Left renal pelvis (tissue), 4 donors: ENCODE measurements at regions not wholly inside any gene's neighbourhood (a gene's known extent, or its start where the extent isn't known, plus 50 kb on each side); places are given as distances from the start of the nearest gene placed in this dataset.

Experiments used
- DNase-seq, 4 donors: peaks; one replicate each; pipeline ENCODE4 v3.0.0-alpha.2; 2013; ENCODE audit warnings: low read depth in 4 of 4, low spot score in 3 of 4

- no peak for DNase-seq
Observed at GRCh38 chr2:125041846-125042245, 1016.8 kb downstream of the CNTNAP5 start.

GRCh38 chr2:125042727-125043126, 1017.6 kb downstream of the CNTNAP5 start:
- DNase-seq, result no peak

GRCh38 chr2:125070726-125071505, 1045.8 kb downstream of the CNTNAP5 start:
- no peak for DNase-seq

- no peak for DNase-seq
Observed at GRCh38 chr2:125073440-125073839, 1048.4 kb downstream of the CNTNAP5 start.

- no peak for DNase-seq
Observed at GRCh38 chr2:125085904-125086303, 1060.8 kb downstream of the CNTNAP5 start.

GRCh38 chr2:125086313-125087184, 1061.5 kb downstream of the CNTNAP5 start:
- DNase-seq, result no peak

GRCh38 chr2:125092276-125093009, 1067.4 kb downstream of the CNTNAP5 start:
- DNase-seq, result no peak

- no peak for DNase-seq
Observed at GRCh38 chr2:125095826-125096225, 1070.7 kb downstream of the CNTNAP5 start.

GRCh38 chr2:125106710-125107109, 1081.6 kb downstream of the CNTNAP5 start:
- no peak for DNase-seq

GRCh38 chr2:125107446-125107845, 1082.4 kb downstream of the CNTNAP5 start:
- no peak for DNase-seq

GRCh38 chr2:125108251-125108650, 1083.2 kb downstream of the CNTNAP5 start:
- DNase-seq, result no peak

- DNase-seq, result no peak
Observed at GRCh38 chr2:125125902-125126301, 1100.8 kb downstream of the CNTNAP5 start.

GRCh38 chr2:125160947-125161346, 1135.9 kb downstream of the CNTNAP5 start:
- no peak for DNase-seq

- no peak for DNase-seq
Observed at GRCh38 chr2:125167152-125167551, 1142.1 kb downstream of the CNTNAP5 start.

- no peak for DNase-seq
Observed at GRCh38 chr2:125167820-125168219, 1142.7 kb downstream of the CNTNAP5 start.

GRCh38 chr2:125168442-125168841, 1143.4 kb downstream of the CNTNAP5 start:
- no peak for DNase-seq

- no peak for DNase-seq
Observed at GRCh38 chr2:125169022-125169763, 1144.1 kb downstream of the CNTNAP5 start.

GRCh38 chr2:125169764-125170146, 1144.7 kb downstream of the CNTNAP5 start:
- no peak for DNase-seq

GRCh38 chr2:125172181-125172580, 1147.1 kb downstream of the CNTNAP5 start:
- DNase-seq, result no peak

GRCh38 chr2:125175415-125175814, 1150.3 kb downstream of the CNTNAP5 start:
- no peak for DNase-seq
